ENCODE measurements at regions not wholly inside any gene's neighbourhood (a gene's known extent, or its start where the extent isn't known, plus 50 kb on each side); places are given as distances from the start of the nearest gene placed in this dataset.

DNA sequence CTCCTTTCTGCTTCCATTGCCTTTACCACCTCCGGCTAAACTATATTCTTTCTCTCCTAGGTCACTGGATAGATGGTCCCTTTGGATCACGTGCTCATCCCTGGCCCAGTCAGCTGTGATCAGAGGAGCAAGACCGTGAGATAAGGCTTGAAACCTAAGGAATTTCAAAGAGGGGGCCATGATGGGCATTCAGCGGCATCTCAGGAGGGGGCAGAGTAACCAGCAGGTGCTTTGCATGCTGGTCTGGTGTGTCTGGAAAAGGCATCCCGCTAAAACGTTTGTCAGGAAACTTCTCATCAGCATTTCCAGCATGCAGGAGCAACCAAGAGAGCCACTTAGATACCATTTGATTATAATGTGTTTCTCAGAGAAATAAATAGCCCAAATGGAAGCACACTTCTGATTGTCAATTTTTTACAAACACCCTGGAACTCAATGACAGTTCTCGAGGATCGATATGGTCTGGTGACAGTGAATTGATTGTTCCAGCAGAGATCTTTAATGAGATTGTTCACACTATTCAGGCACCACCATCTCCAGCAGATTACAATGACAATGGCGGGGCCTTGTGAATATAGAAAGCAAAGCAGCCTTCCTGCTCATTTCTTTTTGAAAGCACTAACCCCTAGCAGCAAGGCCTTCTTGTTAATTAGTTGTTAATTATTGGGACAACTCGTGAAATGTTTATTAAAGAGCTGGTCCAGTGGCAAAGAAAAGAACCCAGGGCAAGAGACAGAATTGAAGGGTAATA lies 327.1 kb downstream of the PTTG2 start:
- TF ChIP-seq GATA3 (IDR thresholded peaks at IDR 0.05; ENCODE audit: low read depth, low read length), result no peak
- no peak for TF ChIP-seq GATA2 (IDR thresholded peaks at IDR 0.05; ENCODE audit: low read depth, low read length)

Data from SH-SY5Y (cell line).